A549 (cell line): ENCODE measurements at regions not wholly inside any gene's neighbourhood (a gene's known extent, or its start where the extent isn't known, plus 50 kb on each side); places are given as distances from the start of the nearest gene placed in this dataset.

Source experiments
- ATAC-seq, 2 experiments: fragments of 200-7000 bp in 1 of 2; fragments of >200 bp in 1 of 2; cut with Nextera tagmentation in 1 of 2; cut with Tn5 transposase in 1 of 2; 3 replicates each; pipeline versions ENCODE4 v1.8.0 to v1.9.1; 2018 to 2020; ENCODE audit warnings: mild to moderate bottlenecking in 1 of 2, moderate library complexity in 1 of 2
- CTCF ChIA-PET: fragments of 300-600 bp; sonication (Branson Sonifier 250); formaldehyde crosslinking; extraction: SDS; loops from one replicate; lab custom pipeline; 2021; ENCODE audit warnings: antibody characterized with exemption, inconsistent platforms; lab: Yijun Ruan, JAX
- POLR2A ChIA-PET: fragments of 350-600 bp; formaldehyde crosslinking; extraction: SDS; loops from one replicate; lab custom pipeline; 2021; ENCODE audit warnings: antibody characterized with exemption, inconsistent platforms; lab: Yijun Ruan, JAX
- DNase-seq, 2 experiments: peaks; one replicate each; pipeline versions ENCODE4 v3.0.0 to v3.0.0-alpha.2; 2011 to 2016; ENCODE audit warnings: low read depth in 1 of 2, low spot score in 1 of 2
- FAIRE-seq: peaks from 2 replicates; lab custom pipeline; 2011; peaks lifted over from hg19 to GRCh38; lab: Jason Lieb, UNC
- H3K27ac ChIP-seq, 2 experiments: fragments of >200 bp; sonication (Bioruptor Twin); formaldehyde crosslinking; 3 replicates each; pipeline ENCODE4 v1.5.1; 2016 to 2017
- H3K4me1 ChIP-seq: fragments of >200 bp; sonication (Bioruptor Twin); formaldehyde crosslinking; 3 replicates; pipeline ENCODE4 v1.6.1; 2016
- H3K4me2 ChIP-seq: fragments of >200 bp; sonication (Bioruptor Twin); formaldehyde crosslinking; 3 replicates; pipeline ENCODE4 v1.6.1; 2016
- H3K4me3 ChIP-seq: fragments of >200 bp; sonication (Bioruptor Twin); formaldehyde crosslinking; 3 replicates; pipeline ENCODE4 v1.5.1; 2016
- H3K9me3 ChIP-seq: fragments of >200 bp; sonication (Bioruptor Twin); formaldehyde crosslinking; 3 replicates; pipeline ENCODE4 v1.6.1; 2016
- ATOH8 ChIP-seq: fragments of 250-450 bp; sonication (Bioruptor Pico); IDR thresholded peaks from 2 replicates; pipeline ENCODE4 v1.5.0; 2020; ENCODE audit warnings: low read depth, mild to moderate bottlenecking, moderate library complexity
- CHD2 ChIP-seq: fragments of 150-350 bp; IDR thresholded peaks from 2 replicates; pipeline ENCODE4 v1.6.1; 2014; ENCODE audit warnings: low read length; ENCODE audit not compliant: partially characterized antibody
- ELK1 ChIP-seq: fragments of 150-350 bp; IDR thresholded peaks from 2 replicates; pipeline ENCODE4 v1.6.1; 2014; ENCODE audit warnings: low read depth, mild to moderate bottlenecking, low read length
- ESRRA ChIP-seq: fragments of 150-350 bp; IDR thresholded peaks from 2 replicates; pipeline ENCODE4 v1.6.1; 2014; ENCODE audit warnings: mild to moderate bottlenecking, low read length, borderline replicate concordance
- FOSL2 ChIP-seq, 2 experiments: fragments of 450-650 bp in 1 of 2; fragments of >200 bp in 1 of 2; sonication (Bioruptor Twin) in 1 of 2; formaldehyde crosslinking; IDR thresholded peaks; 2 replicates each; pipeline versions ENCODE4 v1.5.0 to v1.6.1; 2016 to 2020; ENCODE audit warnings: mild to moderate bottlenecking in 1 of 2, moderate library complexity in 1 of 2
- GATA3 ChIP-seq: IDR thresholded peaks from 2 replicates; pipeline ENCODE4 v1.6.1; 2012; ENCODE audit warnings: borderline replicate concordance
- HDAC2 ChIP-seq: fragments of 200-600 bp; sonication (generic); IDR thresholded peaks from 2 replicates; pipeline ENCODE4 v1.6.1; 2016
- HOXA7 ChIP-seq: fragments of 250-450 bp; sonication (Bioruptor Pico); IDR thresholded peaks from 2 replicates; pipeline ENCODE4 v1.5.0; 2020; ENCODE audit warnings: mild to moderate bottlenecking, moderate library complexity
- JUNB ChIP-seq: fragments of >200 bp; sonication (Bioruptor Twin); formaldehyde crosslinking; IDR thresholded peaks from 2 replicates; pipeline ENCODE4 v1.6.1; 2016
- MAX ChIP-seq: IDR thresholded peaks from 2 replicates; pipeline ENCODE4 v1.6.1; 2012
- MYC ChIP-seq: IDR thresholded peaks from 2 replicates; pipeline ENCODE4 v1.6.1; 2012; ENCODE audit warnings: mild to moderate bottlenecking, inconsistent platforms, low read length, improper control_type of control experiment, borderline replicate concordance
- NFE2L2 ChIP-seq: fragments of 150-350 bp; conservative IDR thresholded peaks from 2 replicates; pipeline ENCODE4 v1.6.1; 2014; ENCODE audit warnings: low read length
- NR3C1 ChIP-seq: fragments of >200 bp; sonication (Bioruptor Twin); formaldehyde crosslinking; IDR thresholded peaks from 3 replicates; pipeline ENCODE4 v1.6.1; 2017
- PBX3 ChIP-seq: IDR thresholded peaks from 2 replicates; pipeline ENCODE4 v1.6.1; 2012
- PHF8 ChIP-seq: fragments of 200-600 bp; sonication (generic); IDR thresholded peaks from 2 replicates; pipeline ENCODE4 v1.6.1; 2016; ENCODE audit warnings: low read depth, mild to moderate bottlenecking, antibody characterized with exemption, moderate library complexity, borderline replicate concordance
- POLR2A ChIP-seq: IDR thresholded peaks from 2 replicates; pipeline ENCODE4 v1.6.1; 2012; ENCODE audit warnings: mild to moderate bottlenecking, low read length
- POLR2AphosphoS2 ChIP-seq: conservative IDR thresholded peaks from 2 replicates; pipeline ENCODE4 v1.6.1; 2012; ENCODE audit warnings: low read length, improper control_type of control experiment, inconsistent platforms
- SMC3 ChIP-seq: fragments of >200 bp; sonication (Bioruptor Twin); formaldehyde crosslinking; IDR thresholded peaks from 3 replicates; pipeline ENCODE4 v1.6.1; 2018; ENCODE audit warnings: inconsistent platforms
- SREBF2 ChIP-seq: fragments of 450-650 bp; IDR thresholded peaks from 2 replicates; pipeline ENCODE4 v1.6.1; 2014; ENCODE audit warnings: mild to moderate bottlenecking, moderate library complexity
- ZC3H11A ChIP-seq: fragments of 450-650 bp; IDR thresholded peaks from 2 replicates; pipeline ENCODE4 v1.6.1; 2014; ENCODE audit warnings: antibody characterized with exemption, mild to moderate bottlenecking
- ZFP36 ChIP-seq: fragments of 450-650 bp; IDR thresholded peaks from 2 replicates; pipeline ENCODE4 v1.6.1; 2014; ENCODE audit warnings: borderline replicate concordance; ENCODE audit not compliant: partially characterized antibody
- ZNF302 ChIP-seq: fragments of 250-450 bp; sonication (Bioruptor Pico); IDR thresholded peaks from 2 replicates; pipeline ENCODE4 v1.9.0; 2021; ENCODE audit warnings: inconsistent platforms, mild to moderate bottlenecking, moderate library complexity
- ZSCAN20 ChIP-seq: fragments of 250-450 bp; sonication (Bioruptor Pico); IDR thresholded peaks from 2 replicates; pipeline ENCODE4 v1.8.0; 2022; ENCODE audit warnings: mild to moderate bottlenecking, moderate library complexity
- WGBS: methylation state at CpG from one replicate; pipeline ENCODE4 v1.1.6; 2017; ENCODE audit errors: missing lambda C conversion rate; 5-methylcytosine and 5-hydroxymethylcytosine counted together
- TF ChIP-seq, protein P1 (sequence below): fragments of >200 bp; sonication (Bioruptor Twin); formaldehyde crosslinking; IDR thresholded peaks from 3 replicates; pipeline ENCODE4 v1.6.1; 2016

- ATAC-seq (no peak), DNase-seq (no peak), FAIRE-seq (no peak)
- H3K27ac ChIP-seq = no peak overlapping the region
- POLR2A ChIA-PET = no interaction called here
- 36% methylated on average over 2 of the region's 2 CpGs for WGBS
- no peak overlapping the region for H3K4me2 ChIP-seq
- no peaks in the 10 kb centered on the region for H3K4me1 ChIP-seq
- CTCF ChIA-PET = interaction anchor here (1.2 kb wide), 1 partner anchor 22 kb away, joined by 4 read pairs; no protein-coding TSS in a partner anchor
- TF ChIP-seq SREBF2 (no peak), POLR2AphosphoS2 (no peak), POLR2A (no peak), FOSL2 (IDR thresholded peaks at IDR 0.05) (no peak), FOSL2 (CRISPR knock-in tag; IDR thresholded peaks at IDR 0.05) (no peak), PBX3 (no peak)
- no peaks in the 10 kb centered on the region; the same call in 2 of the 3 replicates for H3K9me3 ChIP-seq
- no peak overlapping the region for H3K4me3 ChIP-seq
Measured at GRCh38 chr10:126770809-126771208, 100.3 kb upstream of the C10orf90 start.

DNA sequence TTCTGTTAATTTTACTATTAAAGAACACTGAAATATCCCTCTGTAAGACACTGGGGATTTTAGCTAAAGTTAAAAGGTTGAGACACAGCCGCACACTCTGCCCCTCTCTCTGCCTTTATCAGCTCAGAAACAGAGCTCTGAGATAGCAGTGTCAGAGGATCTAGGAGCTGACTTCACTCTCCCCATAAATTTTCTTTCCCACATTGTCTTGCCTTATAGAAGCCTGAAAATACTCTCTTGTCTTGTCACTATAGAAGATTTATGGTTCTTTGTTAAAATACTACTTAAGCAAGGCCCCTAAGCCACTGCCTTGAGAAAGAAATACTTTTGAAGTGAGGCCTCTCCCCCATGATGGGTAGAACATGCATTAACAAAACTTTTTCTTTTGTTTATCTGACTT lies 105.7 kb upstream of the C10orf90 start:
- DNase-seq (no peak), FAIRE-seq (no peak), ATAC-seq (no peak)
- Histone ChIP-seq H3K9me3 (no peaks in the 10 kb centered on the region), H3K4me2 (no peak overlapping the region), H3K27ac (no peak overlapping the region), H3K4me3 (no peak overlapping the region), H3K4me1 (no peaks in the 10 kb centered on the region)
- TF ChIP-seq SMC3 (no peak), MAX (no peak), GATA3 (no peak), NFE2L2 (no peak), ATOH8 (CRISPR knock-in tag) (no peak), ELK1 (no peak), JUNB (no peak), ZNF302 (CRISPR knock-in tag) (no peak), HDAC2 (no peak), HOXA7 (CRISPR knock-in tag) (no peak), ZFP36 (no peak), PHF8 (no peak), MYC (no peak), CHD2 (no peak), FOSL2 (IDR thresholded peaks at IDR 0.05) (no peak), FOSL2 (CRISPR knock-in tag; IDR thresholded peaks at IDR 0.05) (no peak), ZC3H11A (no peak), ESRRA (no peak), ZSCAN20 (CRISPR knock-in tag) (no peak), NR3C1 (no peak)
- TF ChIP-seq, protein P1, sequence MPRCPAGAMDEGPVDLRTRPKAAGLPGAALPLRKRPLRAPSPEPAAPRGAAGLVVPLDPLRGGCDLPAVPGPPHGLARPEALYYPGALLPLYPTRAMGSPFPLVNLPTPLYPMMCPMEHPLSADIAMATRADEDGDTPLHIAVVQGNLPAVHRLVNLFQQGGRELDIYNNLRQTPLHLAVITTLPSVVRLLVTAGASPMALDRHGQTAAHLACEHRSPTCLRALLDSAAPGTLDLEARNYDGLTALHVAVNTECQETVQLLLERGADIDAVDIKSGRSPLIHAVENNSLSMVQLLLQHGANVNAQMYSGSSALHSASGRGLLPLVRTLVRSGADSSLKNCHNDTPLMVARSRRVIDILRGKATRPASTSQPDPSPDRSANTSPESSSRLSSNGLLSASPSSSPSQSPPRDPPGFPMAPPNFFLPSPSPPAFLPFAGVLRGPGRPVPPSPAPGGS = no peak
- ChIA-PET POLR2A (interaction anchor here (0.6 kb wide), 1 partner anchor 252 kb away, joined by 3 read pairs; no protein-coding TSS in a partner anchor), CTCF (interaction anchor here (0.7 kb wide), 1 partner anchor 25 kb away, joined by 3 read pairs; no protein-coding TSS in a partner anchor)
- 72% methylated on average over 1 of the region's 1 CpG for WGBS
